ENCODE measurements at regions not wholly inside any gene's neighbourhood (a gene's known extent, or its start where the extent isn't known, plus 50 kb on each side); places are given as distances from the start of the nearest gene placed in this dataset.

- TF ChIP-seq FOXA1 (IDR thresholded peaks at IDR 0.05) (no peak), ELF4 (IDR thresholded peaks at IDR 0.05) (no peak), SP1 (IDR thresholded peaks at IDR 0.05) (no peak), ZNF384 (IDR thresholded peaks at IDR 0.05) (no peak), BHLHE40 (IDR thresholded peaks at IDR 0.05; ENCODE audit: borderline replicate concordance) (no peak), FOXM1 (IDR thresholded peaks at IDR 0.05; ENCODE audit: borderline replicate concordance) (no peak)
These were observed 190.7 kb upstream of the FAM241A start for GRCh38 chr4:111954550-111954949.

Measured in HEK293T (cell line).